Right lobe of liver (tissue), 6 donors: ENCODE measurements at regions not wholly inside any gene's neighbourhood (a gene's known extent, or its start where the extent isn't known, plus 50 kb on each side); places are given as distances from the start of the nearest gene placed in this dataset.

Source experiments
- ATAC-seq, 4 donors: fragments of 200-7000 bp; cut with Tn5 transposase; one replicate each; pipeline ENCODE4 v1.9.1; 2020; ENCODE audit warnings: mild to moderate bottlenecking in 4 of 4, moderate library complexity in 4 of 4
- DNase-seq, 3 donors: peaks; one replicate each; pipeline ENCODE4 v3.0.0-alpha.2; 2020
- H3K27ac ChIP-seq, 3 donors: fragments of 200-600 bp; one replicate each; pipeline ENCODE4 v1.8.0; 2022
- H3K27me3 ChIP-seq, 2 donors: fragments of 200-600 bp; one replicate each; pipeline ENCODE4 v1.8.0; 2022
- H3K36me3 ChIP-seq, 4 donors: fragments of 200-600 bp; sonication (generic) in 1 of 4; one replicate each; pipeline versions ENCODE4 v1.5.1 to v1.8.0; 2017 to 2022; ENCODE audit warnings: control low read depth in 1 of 4
- H3K4me1 ChIP-seq, 4 donors: fragments of 200-600 bp; sonication (generic) in 1 of 4; one replicate each; pipeline versions ENCODE4 v1.5.1 to v1.8.0; 2017 to 2022; ENCODE audit warnings: control low read depth in 1 of 4
- H3K4me3 ChIP-seq, 3 donors: fragments of 200-600 bp; one replicate each; pipeline ENCODE4 v1.8.0; 2022
- H3K9me3 ChIP-seq, 4 donors: fragments of 200-600 bp; sonication (generic) in 1 of 4; one replicate each; pipeline versions ENCODE4 v1.5.1 to v1.8.0; 2017 to 2022; ENCODE audit warnings: control low read depth in 1 of 4
- POLR2A ChIP-seq: fragments of 450-650 bp; IDR thresholded peaks from one replicate; pipeline ENCODE4 v1.6.1; 2017; ENCODE audit warnings: antibody characterized with exemption, mild to moderate bottlenecking
- WGBS: methylation state at CpG from one replicate; pipeline ENCODE4 v1.1.6; 2018; ENCODE audit warnings: low coverage, low lambda C conversion rate; ENCODE audit not compliant: insufficient coverage; ENCODE audit errors: missing lambda C conversion rate; 5-methylcytosine and 5-hydroxymethylcytosine counted together
- intact Hi-C, 2 donors: fragments of 100-400 bp; cut with DNase I; formaldehyde crosslinking; loops; one replicate each; pipeline versions ENCODE4 v1.11.2 to v1.14.1; 2022
- TF ChIP-seq, protein P1 (sequence below), 4 donors: fragments of 200-600 bp in 3 of 4; fragments of 450-650 bp in 1 of 4; IDR thresholded peaks; one replicate each; pipeline versions ENCODE4 v1.5.1 to v1.8.0; 2016 to 2022; ENCODE audit warnings: antibody characterized with exemption in 4 of 4, mild to moderate bottlenecking in 2 of 4
- donor health status: DM: no; HTN: yes; CAD: no.
- donor health status: DM: no; HTN: no; CAD: no.
- donor health status: DM: no; HTN: no; CAD: no.
- donor health status: DM: no; HTN: yes; CAD: no.
- donor health status: DM: no; HTN: yes; CAD: no.

DNA sequence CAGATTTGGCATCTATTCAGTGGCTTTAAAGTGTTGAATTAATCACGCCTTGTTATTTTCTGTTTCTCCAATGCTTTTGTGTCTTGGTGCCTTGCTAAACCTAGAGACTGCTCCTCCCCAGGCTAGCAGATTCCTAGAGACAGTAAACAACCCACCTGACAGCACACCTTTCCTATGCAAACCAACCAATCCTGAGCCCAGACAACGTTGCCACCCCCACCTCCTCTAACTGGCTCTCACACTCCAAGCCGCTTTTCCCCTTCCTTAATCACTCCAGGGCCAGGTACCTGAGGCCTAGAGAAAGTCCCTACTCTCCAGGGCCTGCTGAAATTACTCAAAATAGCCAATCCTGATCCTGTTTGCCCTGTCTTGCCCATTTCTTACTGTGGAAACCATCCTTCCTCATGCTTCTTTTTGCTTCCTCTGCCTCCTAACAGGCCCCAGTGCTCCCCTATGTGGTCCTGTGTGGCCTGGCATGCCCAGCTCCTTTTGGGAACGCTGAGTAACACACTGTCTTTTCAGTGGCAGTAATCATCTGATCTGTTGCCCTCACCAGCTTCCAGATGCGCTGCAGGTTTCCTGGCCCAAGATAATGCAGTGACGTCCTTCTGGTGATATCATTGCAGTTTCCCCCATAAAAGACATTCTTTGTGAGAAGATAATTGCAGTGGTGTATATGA is 53.4 kb downstream of the GAS1 start:
- Histone ChIP-seq H3K9me3 (no peaks in the 10 kb centered on the region), H3K27ac (no peak overlapping the region), H3K27me3 (no peaks in the 10 kb centered on the region), H3K4me1 (no peaks in the 10 kb centered on the region), H3K4me3 (no peak overlapping the region), H3K36me3 (no peaks in the 10 kb centered on the region)
- ATAC-seq (no peak), DNase-seq (no peak)
- intact Hi-C loops, result no loop called here
- 64% methylated on average over 6 of the region's 6 CpGs for WGBS
- TF ChIP-seq, protein P1, sequence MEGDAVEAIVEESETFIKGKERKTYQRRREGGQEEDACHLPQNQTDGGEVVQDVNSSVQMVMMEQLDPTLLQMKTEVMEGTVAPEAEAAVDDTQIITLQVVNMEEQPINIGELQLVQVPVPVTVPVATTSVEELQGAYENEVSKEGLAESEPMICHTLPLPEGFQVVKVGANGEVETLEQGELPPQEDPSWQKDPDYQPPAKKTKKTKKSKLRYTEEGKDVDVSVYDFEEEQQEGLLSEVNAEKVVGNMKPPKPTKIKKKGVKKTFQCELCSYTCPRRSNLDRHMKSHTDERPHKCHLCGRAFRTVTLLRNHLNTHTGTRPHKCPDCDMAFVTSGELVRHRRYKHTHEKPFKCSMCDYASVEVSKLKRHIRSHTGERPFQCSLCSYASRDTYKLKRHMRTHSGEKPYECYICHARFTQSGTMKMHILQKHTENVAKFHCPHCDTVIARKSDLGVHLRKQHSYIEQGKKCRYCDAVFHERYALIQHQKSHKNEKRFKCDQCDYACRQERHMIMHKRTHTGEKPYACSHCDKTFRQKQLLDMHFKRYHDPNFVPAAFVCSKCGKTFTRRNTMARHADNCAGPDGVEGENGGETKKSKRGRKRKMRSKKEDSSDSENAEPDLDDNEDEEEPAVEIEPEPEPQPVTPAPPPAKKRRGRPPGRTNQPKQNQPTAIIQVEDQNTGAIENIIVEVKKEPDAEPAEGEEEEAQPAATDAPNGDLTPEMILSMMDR (IDR thresholded peaks at IDR 0.05), result no peak
- no peak for TF ChIP-seq POLR2A

- intact Hi-C loops, result no loop called here
- WGBS, result 29% methylated on average over 3 of the region's 3 CpGs
These were observed 54.7 kb downstream of the GAS1 start for GRCh38 chr9:86892576-86892975.

GRCh38 chr9:86891886-86892437 is 55.3 kb downstream of the GAS1 start:
- 54% methylated on average over 3 of the region's 4 CpGs for WGBS

More at GRCh38 chr9:86892576-86892975, 54.7 kb downstream of the GAS1 start:
- Histone ChIP-seq H3K4me1 (no peaks in the 10 kb centered on the region), H3K27me3 (no peaks in the 10 kb centered on the region), H3K4me3 (no peak overlapping the region), H3K36me3 (no peaks in the 10 kb centered on the region), H3K9me3 (no peaks in the 10 kb centered on the region), H3K27ac (no peak overlapping the region)
- DNase-seq (no peak), ATAC-seq (no peak)
- TF ChIP-seq, protein P1 (IDR thresholded peaks at IDR 0.05), result no peak
- no peak for TF ChIP-seq POLR2A

GRCh38 chr9:86891091-86891490 is 56.2 kb downstream of the GAS1 start:
- intact Hi-C loops, result no loop called here
- DNase-seq (no peak), ATAC-seq (no peak)
- Histone ChIP-seq H3K4me1 (no peaks in the 10 kb centered on the region), H3K27me3 (no peaks in the 10 kb centered on the region), H3K36me3 (no peaks in the 10 kb centered on the region), H3K27ac (no peak overlapping the region), H3K9me3 (no peaks in the 10 kb centered on the region), H3K4me3 (no peak overlapping the region)
- TF ChIP-seq, protein P1 (IDR thresholded peaks at IDR 0.05), result no peak
- TF ChIP-seq POLR2A, result no peak
- 23% methylated on average over 3 of the region's 3 CpGs for WGBS

More at GRCh38 chr9:86891886-86892437, 55.3 kb downstream of the GAS1 start:
- Histone ChIP-seq H3K9me3 (no peaks in the 10 kb centered on the region), H3K36me3 (no peaks in the 10 kb centered on the region), H3K4me1 (no peaks in the 10 kb centered on the region), H3K4me3 (no peak overlapping the region), H3K27me3 (no peaks in the 10 kb centered on the region), H3K27ac (no peak overlapping the region)
- TF ChIP-seq, protein P1 (IDR thresholded peaks at IDR 0.05), result no peak
- no peak for TF ChIP-seq POLR2A
- DNase-seq, result no peak
- intact Hi-C loops, result no loop called here
- ATAC-seq, result no peak
